HG03439 (cell line): ENCODE measurements at regions not wholly inside any gene's neighbourhood (a gene's known extent, or its start where the extent isn't known, plus 50 kb on each side); places are given as distances from the start of the nearest gene placed in this dataset.

Experiments used
- ATAC-seq: cut with Tn5 transposase; IDR thresholded peaks from one replicate; pipeline ENCODE4 v1.9.1; 2021; ENCODE audit warnings: mild to moderate bottlenecking, moderate library complexity; ENCODE audit not compliant: unreplicated experiment

DNA sequence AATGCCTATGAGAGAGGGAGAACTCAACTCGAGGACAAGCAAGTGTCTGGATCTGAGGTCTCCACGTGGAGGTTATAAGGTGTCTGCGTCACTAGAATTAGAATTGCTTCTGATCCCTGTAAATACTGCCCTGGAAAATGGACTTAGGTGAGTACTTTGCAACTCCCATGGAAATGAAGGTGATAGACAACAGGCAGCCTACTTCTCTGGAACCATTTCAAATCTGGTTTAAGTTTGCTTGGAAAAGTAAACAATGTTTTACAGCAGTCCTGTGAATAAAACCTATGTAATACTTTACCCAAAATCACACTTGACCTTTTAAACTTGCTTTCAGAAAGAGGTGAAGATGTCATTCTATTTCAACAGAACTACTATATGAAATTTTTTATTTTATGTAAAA lies 70.1 kb upstream of the TENT5A start:
- no peak for ATAC-seq

DNA sequence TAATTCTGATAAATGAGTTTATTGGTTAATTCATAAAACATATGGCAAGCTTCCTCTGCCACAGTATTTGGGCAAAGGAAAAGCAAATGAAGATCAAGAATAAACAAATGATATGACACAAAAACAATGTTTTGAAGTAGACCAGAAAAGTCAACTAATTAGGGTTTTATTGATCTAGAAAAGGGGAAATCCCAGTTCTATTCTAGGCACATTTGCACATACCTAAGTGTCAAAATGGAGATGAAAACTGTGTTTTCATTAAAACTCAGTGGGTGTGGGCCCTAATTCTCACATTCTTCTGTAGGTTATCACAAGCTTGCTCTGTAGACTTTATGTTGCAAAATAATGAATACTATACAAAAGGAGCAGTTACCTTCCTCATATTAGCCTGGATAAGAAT lies 69.0 kb upstream of the TENT5A start:
- ATAC-seq, result no peak

DNA sequence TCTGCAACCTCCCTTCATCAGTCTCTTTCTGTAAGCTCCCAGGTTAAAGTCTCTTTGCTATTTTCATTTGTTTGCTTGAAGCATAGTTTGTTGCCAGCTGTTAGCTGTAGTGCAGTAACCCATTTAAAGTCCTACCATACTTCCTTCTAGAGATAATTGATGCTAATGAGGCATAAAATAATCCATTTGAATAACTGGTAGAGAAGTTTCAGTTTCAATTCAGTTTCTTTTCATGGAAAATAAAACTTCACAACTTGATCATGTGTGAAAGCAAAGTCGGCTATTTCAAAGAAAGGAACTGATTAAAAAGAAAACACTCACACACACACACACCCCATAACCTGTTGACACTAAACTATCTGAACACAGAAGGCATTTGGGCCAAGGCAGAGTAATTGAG lies 68.5 kb upstream of the TENT5A start:
- ATAC-seq, result peak; percentile 47

GRCh38 chr6:81820422-81820821 lies 67.9 kb upstream of the TENT5A start:
- ATAC-seq, result no peak

DNA sequence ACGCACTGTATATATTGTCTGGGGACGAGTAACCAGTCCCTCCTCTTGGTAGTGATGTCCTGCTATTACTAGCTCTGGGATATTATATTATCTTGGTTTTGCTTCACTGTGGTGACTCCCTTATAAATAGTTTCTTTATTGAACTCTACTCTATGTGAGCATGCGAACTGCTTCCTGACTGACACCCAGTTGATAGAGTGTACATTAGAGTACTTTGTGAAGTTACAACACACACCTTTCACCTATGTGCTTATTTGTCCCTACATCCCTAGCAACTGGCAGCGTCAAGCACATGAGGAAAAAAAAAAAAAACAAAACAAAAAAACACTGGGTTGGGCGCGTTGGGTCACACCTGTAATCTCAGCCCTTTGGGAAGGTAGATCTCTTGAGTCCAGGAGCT lies 67.3 kb upstream of the TENT5A start:
- ATAC-seq, result no peak

- ATAC-seq, result no peak
Measured at GRCh38 chr6:81818901-81819361, 66.5 kb upstream of the TENT5A start.

GRCh38 chr6:81816380-81816779 lies 63.9 kb upstream of the TENT5A start:
- no peak for ATAC-seq

DNA sequence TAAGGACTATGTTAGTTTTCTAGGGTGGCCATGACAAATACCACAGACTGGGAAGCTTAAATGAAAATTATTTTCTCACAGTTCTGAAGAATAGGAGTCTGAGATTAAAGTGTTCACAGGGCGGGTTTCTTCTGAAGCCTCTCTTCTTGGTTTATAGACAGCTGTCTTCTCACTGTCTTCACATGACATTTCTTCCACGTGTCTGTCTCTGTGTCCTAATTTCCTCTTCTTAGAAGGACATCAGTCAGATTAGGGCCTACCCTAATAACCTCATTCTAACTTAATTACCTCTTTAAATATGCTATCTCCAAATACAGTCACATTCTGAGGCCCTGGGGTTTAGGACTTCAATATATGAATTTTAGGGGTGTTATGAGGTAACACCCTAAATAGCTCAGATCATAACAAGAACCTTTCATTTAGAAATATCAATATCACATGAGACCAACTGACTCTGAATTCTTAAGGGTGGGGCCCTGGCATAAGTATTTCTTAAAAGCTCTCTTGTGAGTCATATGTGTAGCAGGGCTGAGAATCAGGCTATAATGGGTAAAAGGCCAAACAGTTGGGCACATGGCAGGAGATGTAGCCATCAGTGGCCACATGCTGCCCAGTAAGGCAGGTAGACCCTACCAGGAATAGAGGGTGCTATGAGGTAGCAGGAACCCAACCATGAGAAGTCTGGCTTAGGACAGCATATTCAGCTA lies 62.0 kb upstream of the TENT5A start:
- ATAC-seq, result no peak

DNA sequence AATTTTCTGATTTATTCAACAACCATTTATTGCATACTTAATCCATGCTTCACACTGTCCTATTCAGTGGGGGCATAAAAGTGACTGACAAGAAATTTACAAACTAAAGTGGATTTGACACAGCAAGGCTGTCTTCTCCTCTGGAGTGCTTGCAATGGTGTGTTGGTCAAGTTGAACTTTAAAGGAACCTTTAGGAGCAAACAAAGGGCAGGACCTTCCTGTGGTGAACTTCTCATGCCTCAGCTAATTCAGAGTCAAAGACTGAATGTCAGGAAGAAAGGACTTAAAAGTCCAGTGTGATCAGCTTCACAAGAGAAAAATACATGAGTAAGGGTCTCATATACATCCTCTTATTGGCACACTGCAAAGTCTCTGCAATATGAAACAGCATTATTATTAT lies 60.8 kb upstream of the TENT5A start:
- no peak for ATAC-seq

GRCh38 chr6:81812401-81812800 lies 59.9 kb upstream of the TENT5A start:
- ATAC-seq, result no peak

- no peak for ATAC-seq
Measured at GRCh38 chr6:81808851-81809570, 56.5 kb upstream of the TENT5A start.

GRCh38 chr6:81806793-81807565 lies 54.5 kb upstream of the TENT5A start:
- ATAC-seq, result no peak

DNA sequence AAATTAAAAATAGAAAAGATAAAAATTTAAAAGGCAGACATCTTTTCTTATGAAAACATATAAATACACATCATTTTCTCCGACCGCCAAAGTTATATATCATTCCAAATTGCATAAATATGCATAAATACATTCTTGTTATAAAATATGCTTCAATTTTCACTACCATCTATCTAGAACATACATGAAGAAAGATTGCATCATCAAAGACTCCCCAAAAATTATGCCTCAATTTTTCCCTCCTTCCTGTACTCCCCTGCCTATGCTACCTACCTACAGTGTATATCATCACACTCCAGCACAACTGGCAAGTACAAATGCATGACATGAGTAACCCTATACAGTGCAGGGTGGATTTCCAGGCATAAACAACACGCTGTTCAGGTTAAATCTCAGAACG lies 49.9 kb upstream of the TENT5A start:
- no peak for ATAC-seq
